Gastroesophageal sphincter (tissue), 3 donors: ENCODE measurements at regions not wholly inside any gene's neighbourhood (a gene's known extent, or its start where the extent isn't known, plus 50 kb on each side); places are given as distances from the start of the nearest gene placed in this dataset.

Experiments used
- EP300 ChIP-seq: sonication (generic); formaldehyde crosslinking; IDR thresholded peaks from one replicate; pipeline ENCODE4 v1.6.1; 2017; ENCODE audit warnings: antibody characterized with exemption, mild to moderate bottlenecking
- POLR2A ChIP-seq, 2 donors: fragments of 450-650 bp; IDR thresholded peaks; one replicate each; pipeline ENCODE4 v1.6.1; 2017; ENCODE audit warnings: antibody characterized with exemption in 2 of 2, mild to moderate bottlenecking in 2 of 2, moderate library complexity in 1 of 2
- TF ChIP-seq, protein P1 (sequence below), 4 experiments: fragments of 200-600 bp in 2 of 4; fragments of 450-650 bp in 2 of 4; sonication (generic) in 1 of 4; IDR thresholded peaks; one replicate each; pipeline ENCODE4 v1.5.1; 2017 to 2019; ENCODE audit warnings: antibody characterized with exemption in 4 of 4, mild to moderate bottlenecking in 2 of 4, moderate library complexity in 2 of 4

DNA sequence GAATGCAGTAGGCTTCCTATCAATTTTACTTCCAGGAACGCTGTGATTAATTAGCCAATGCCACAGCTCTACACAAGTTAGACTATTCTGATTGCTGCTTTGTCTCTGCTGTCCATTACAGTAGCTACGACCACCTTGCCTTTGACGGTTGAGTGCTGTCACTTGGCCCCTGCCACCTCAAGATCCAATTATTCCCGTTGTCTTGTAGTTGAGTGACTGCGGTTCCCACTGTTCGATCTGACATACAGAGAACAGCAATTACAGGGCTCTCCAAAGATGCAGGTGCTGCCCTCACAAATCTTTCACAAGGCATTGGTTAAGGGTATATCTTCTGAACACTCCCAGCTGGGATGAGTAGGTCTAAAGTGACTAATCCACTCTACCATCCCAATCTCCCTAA, 393.4 kb upstream of the KIF2A start:
- TF ChIP-seq, protein P1, sequence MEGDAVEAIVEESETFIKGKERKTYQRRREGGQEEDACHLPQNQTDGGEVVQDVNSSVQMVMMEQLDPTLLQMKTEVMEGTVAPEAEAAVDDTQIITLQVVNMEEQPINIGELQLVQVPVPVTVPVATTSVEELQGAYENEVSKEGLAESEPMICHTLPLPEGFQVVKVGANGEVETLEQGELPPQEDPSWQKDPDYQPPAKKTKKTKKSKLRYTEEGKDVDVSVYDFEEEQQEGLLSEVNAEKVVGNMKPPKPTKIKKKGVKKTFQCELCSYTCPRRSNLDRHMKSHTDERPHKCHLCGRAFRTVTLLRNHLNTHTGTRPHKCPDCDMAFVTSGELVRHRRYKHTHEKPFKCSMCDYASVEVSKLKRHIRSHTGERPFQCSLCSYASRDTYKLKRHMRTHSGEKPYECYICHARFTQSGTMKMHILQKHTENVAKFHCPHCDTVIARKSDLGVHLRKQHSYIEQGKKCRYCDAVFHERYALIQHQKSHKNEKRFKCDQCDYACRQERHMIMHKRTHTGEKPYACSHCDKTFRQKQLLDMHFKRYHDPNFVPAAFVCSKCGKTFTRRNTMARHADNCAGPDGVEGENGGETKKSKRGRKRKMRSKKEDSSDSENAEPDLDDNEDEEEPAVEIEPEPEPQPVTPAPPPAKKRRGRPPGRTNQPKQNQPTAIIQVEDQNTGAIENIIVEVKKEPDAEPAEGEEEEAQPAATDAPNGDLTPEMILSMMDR (IDR thresholded peaks at IDR 0.05): no peak
- TF ChIP-seq EP300: no peak
- TF ChIP-seq POLR2A (IDR thresholded peaks at IDR 0.05): no peak
